Heart left ventricle (tissue), 13 donors: ENCODE measurements at regions not wholly inside any gene's neighbourhood (a gene's known extent, or its start where the extent isn't known, plus 50 kb on each side); places are given as distances from the start of the nearest gene placed in this dataset.

ENCODE experiments used
- POLR2A ChIP-seq, 2 donors: fragments of 450-650 bp; IDR thresholded peaks; one replicate each; pipeline ENCODE4 v1.6.1; 2017; ENCODE audit warnings: antibody characterized with exemption in 2 of 2, mild to moderate bottlenecking in 2 of 2, moderate library complexity in 2 of 2
- TF ChIP-seq, protein P1 (sequence below), 12 donors: fragments of 200-600 bp; sonication (generic) in 4 of 12; IDR thresholded peaks; one replicate each; pipeline versions ENCODE4 v1.5.0 to v1.8.0; 2018 to 2022; ENCODE audit warnings: antibody characterized with exemption in 12 of 12, mild to moderate bottlenecking in 5 of 12
- donor health status: ischemic (EF 13 %, LVEDD 7.1; RV severe dilation, severe dysfunction).
- donor health status: DM: no; HTN: yes; CAD: no.
- donor health status: DM: no; HTN: no; CAD: no.
- donor health status: ischemic (EF 25% LVEDD 6.9; RV normal size, moderate dysfunction).
- donor health status: ischemic (EF 25% LVEDD 5.7; RV mildly dilated, moderate dysfunction).
- donor health status: ischemic (EF 35%, LVEDD 5.7; RV mildly dilated, moderate dysfunction).
- donor health status: nonischemic (EF 11% LVEDD 7.7; RV severe dilation, severe dysfunction).
- donor health status: DM: yes; HTN: yes; CAD: no.
- donor health status: PGD.
- donor health status: ischemic (EF 29% LVEDD 5.4; RV normal size, mild dysfunction).
- donor health status: nonischemic (EF 23%, LVEDD 6.1; RV moderate dilation, normal function).

DNA sequence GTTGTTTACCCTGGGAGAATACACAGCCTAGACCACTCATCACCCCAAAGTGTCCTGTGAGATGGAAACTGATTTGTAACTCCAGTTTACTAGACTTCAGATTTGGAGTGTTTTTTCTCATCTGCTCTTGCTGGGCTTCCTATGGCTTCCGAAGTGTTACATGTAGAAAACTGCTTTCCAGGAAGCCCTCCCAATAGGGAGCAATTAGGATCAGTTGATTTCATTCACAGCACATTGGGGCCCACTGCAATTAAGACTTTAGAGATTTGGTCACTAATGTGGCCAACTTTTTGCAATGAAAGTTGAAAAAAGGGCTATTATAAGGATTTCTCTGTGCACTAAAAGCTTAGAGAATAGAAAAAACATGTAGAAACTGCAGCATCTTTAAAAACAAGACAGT is 656.6 kb upstream of the CHAC2 start:
- TF ChIP-seq, protein P1, sequence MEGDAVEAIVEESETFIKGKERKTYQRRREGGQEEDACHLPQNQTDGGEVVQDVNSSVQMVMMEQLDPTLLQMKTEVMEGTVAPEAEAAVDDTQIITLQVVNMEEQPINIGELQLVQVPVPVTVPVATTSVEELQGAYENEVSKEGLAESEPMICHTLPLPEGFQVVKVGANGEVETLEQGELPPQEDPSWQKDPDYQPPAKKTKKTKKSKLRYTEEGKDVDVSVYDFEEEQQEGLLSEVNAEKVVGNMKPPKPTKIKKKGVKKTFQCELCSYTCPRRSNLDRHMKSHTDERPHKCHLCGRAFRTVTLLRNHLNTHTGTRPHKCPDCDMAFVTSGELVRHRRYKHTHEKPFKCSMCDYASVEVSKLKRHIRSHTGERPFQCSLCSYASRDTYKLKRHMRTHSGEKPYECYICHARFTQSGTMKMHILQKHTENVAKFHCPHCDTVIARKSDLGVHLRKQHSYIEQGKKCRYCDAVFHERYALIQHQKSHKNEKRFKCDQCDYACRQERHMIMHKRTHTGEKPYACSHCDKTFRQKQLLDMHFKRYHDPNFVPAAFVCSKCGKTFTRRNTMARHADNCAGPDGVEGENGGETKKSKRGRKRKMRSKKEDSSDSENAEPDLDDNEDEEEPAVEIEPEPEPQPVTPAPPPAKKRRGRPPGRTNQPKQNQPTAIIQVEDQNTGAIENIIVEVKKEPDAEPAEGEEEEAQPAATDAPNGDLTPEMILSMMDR (IDR thresholded peaks at IDR 0.05) = no peak
- no peak for TF ChIP-seq POLR2A (IDR thresholded peaks at IDR 0.05)
